GM13977 (cell line): ENCODE measurements at regions not wholly inside any gene's neighbourhood (a gene's known extent, or its start where the extent isn't known, plus 50 kb on each side); places are given as distances from the start of the nearest gene placed in this dataset.

Experiments
- DNase-seq: peaks from one replicate; pipeline ENCODE4 v3.0.0; 2012; ENCODE audit warnings: low spot score
- in situ Hi-C: fragments of 300-500 bp; cut with MboI; formaldehyde crosslinking; loops from one replicate; pipeline ENCODE4 v1.12.0; 2022; ENCODE audit warnings: low sequenced_read_pairs, low pct_unique_long_range_greater_than_20kb, mixed read lengths, inconsistent platforms; ENCODE audit not compliant: unreplicated experiment
- TF ChIP-seq, protein P1 (sequence below): IDR thresholded peaks from 2 replicates; pipeline ENCODE4 v1.5.1; 2012; ENCODE audit warnings: mild to moderate bottlenecking, control low read depth; ENCODE audit not compliant: insufficient read depth; ENCODE audit errors: extremely low read depth, missing control alignments

DNA sequence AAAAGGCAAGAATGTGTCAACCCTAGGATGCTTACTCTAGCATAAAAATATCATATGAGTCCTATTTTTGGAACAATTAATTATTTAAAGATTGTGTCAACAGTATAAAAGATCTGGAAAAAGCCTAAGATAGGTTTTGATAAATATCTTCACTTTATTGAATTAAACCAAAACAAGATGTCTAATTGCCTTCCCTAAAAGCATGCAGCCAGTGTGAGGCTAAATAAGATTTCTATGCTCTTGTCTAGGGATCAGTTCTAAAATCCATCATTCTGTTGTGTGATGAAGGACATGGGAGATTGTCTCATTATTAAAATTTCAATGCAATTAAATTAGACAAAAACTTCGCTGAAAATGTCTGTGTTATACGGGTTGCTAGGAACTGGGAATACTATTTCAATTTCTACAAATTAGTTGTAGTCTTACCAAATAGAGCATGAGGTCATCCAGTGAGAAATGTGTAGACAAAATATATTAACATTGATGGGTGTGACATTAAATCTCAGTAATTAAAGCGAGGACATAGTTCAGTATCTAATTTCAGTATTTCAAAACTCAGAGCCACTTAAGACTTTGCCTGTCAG lies 535.6 kb upstream of the FSIP2 start:
- TF ChIP-seq, protein P1, sequence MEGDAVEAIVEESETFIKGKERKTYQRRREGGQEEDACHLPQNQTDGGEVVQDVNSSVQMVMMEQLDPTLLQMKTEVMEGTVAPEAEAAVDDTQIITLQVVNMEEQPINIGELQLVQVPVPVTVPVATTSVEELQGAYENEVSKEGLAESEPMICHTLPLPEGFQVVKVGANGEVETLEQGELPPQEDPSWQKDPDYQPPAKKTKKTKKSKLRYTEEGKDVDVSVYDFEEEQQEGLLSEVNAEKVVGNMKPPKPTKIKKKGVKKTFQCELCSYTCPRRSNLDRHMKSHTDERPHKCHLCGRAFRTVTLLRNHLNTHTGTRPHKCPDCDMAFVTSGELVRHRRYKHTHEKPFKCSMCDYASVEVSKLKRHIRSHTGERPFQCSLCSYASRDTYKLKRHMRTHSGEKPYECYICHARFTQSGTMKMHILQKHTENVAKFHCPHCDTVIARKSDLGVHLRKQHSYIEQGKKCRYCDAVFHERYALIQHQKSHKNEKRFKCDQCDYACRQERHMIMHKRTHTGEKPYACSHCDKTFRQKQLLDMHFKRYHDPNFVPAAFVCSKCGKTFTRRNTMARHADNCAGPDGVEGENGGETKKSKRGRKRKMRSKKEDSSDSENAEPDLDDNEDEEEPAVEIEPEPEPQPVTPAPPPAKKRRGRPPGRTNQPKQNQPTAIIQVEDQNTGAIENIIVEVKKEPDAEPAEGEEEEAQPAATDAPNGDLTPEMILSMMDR, result no peak
- in situ Hi-C loops, result no loop called here
- no peak for DNase-seq

DNA sequence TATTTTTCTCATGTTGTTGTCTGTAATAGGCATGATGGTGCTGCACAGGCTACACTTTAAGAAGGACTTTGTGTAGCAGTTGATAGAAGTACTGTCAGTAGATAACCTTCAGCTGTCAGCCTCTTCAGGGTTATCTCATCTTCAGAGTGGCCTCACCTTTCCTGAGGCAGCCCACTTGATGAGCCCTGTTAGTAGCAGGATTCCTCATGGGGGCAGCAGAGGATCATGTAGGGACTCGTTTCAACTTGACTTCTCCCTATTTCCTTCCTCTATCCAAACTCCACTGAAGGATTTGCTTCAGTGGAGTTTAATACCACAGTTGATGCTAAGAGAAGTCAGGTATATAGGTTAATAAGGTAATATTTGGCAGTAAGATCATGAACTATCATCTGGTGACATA lies 530.3 kb upstream of the FSIP2 start:
- no peak for DNase-seq

DNA sequence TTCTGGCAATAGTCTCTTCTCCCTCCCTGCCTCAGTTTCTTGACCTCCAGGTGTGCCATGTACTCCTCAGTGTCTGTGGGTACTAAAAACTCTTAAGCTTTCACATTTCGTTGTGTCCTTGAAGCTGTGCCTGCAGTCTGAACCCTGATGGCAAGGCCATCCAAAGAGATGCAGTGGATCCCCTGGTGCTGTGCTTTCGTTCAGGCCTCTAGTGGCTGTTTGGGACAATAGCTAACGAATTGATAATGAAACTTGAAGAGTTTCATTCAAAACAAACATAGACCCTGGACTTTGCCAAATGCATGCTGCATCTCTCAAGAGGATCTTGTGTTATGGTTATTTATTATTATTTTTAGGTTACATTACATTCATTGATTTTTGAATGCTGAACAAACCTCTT lies 523.1 kb upstream of the FSIP2 start:
- TF ChIP-seq, protein P1, result no peak
- DNase-seq, result no peak
- in situ Hi-C loops, result no loop called here

More for the DNA sequence above, 530.3 kb upstream of the FSIP2 start:
- in situ Hi-C loops, result no loop called here
- TF ChIP-seq, protein P1, result peak; percentile 42

DNA sequence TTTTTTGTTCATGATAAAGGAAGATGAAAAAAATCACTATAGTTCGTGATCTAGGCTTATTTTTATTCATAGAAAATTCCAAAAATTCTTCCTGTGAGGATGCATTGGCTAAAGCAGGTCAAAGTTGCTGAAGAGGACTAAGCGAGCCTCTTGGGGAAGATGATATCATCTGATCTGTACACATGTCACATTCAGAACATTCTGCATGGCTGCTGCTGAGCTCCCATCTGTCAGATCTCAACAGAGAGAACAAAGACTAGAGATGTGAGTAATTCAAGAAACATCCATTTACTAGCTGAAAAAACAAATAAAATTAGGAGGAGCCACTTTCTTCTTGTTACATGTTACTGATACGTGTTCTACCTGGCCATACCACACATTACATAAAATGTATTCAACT lies 518.6 kb upstream of the FSIP2 start:
- in situ Hi-C loops, result no loop called here
- DNase-seq, result no peak
- TF ChIP-seq, protein P1, result no peak

DNA sequence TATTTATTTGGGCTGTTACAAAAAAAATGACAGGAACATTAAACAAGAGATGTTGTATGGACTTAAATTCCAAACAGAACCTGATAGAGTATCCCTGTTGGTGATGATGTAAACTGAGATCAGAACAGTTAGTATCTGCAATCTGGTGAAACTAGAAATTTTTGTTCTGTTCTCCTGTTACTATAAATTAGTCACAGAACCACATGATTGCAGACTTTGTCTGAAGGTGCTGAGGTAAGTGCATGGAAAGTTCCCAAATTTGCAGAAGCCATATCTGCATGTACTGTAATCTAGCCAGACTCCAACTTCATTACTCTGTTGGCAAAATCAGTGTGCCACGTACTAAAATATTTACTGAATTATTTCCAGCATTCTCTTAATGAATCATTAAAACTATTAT lies 516.3 kb upstream of the FSIP2 start:
- TF ChIP-seq, protein P1, result no peak
- no peak for DNase-seq
- in situ Hi-C loops, result no loop called here

DNA sequence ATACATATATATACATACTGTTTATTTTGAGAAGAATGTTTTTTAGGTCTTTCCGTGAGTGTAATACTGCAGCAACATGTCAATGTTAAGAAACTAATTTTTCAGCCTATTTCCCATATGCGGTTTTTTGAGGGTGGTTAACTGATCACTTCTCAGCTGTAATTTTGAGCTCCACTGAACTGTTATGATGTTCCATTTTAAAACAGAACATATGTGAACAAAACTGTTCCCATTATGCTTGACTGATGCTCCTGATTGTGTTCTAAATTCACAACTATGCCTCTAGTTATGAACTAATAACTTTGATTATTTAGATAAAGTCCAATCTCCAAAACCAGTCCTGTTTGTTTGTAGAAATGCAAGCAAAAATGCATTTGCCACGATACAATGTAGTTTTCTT lies 511.2 kb upstream of the FSIP2 start:
- TF ChIP-seq, protein P1, result no peak
- DNase-seq, result no peak
- in situ Hi-C loops, result no loop called here

DNA sequence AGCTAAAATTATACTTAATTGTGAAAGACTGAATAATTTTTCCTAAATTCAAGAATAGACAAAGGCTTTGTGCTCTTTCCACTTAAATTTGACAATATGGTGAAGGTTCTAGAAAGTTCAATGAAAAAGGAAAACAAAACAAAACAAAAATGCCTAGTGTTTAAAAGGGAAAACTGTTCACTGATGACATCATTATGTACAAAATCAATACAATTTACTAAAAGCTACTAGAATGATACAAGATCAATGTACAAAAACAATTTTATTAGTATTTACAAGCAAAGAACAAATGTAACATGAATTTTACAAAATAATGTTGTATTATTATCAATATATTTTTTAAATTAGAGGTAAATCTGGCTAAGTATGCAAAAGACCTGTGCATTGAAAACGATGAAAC lies 499.1 kb upstream of the FSIP2 start:
- DNase-seq, result no peak
- in situ Hi-C loops, result no loop called here
- TF ChIP-seq, protein P1, result no peak
